Hepatocyte (in vitro differentiated cells): ENCODE measurements at regions not wholly inside any gene's neighbourhood (a gene's known extent, or its start where the extent isn't known, plus 50 kb on each side); places are given as distances from the start of the nearest gene placed in this dataset.

Source experiments
- EZH2 ChIP-seq: fragments of 200-600 bp; sonication (generic); IDR thresholded peaks from 2 replicates; pipeline ENCODE4 v1.6.1; 2016; ENCODE audit warnings: antibody characterized with exemption, mild to moderate bottlenecking, borderline replicate concordance
- EZH2phosphoT487 ChIP-seq: fragments of 200-600 bp; sonication (generic); IDR thresholded peaks from one replicate; pipeline ENCODE4 v1.6.1; 2018; ENCODE audit warnings: antibody characterized with exemption, mild to moderate bottlenecking, low read depth, moderate library complexity; ENCODE audit not compliant: unreplicated experiment, severe bottlenecking
- TF ChIP-seq, protein P1 (sequence below): fragments of 200-600 bp; sonication (generic); IDR thresholded peaks from 2 replicates; pipeline ENCODE4 v1.5.1; 2016; ENCODE audit warnings: antibody characterized with exemption, mild to moderate bottlenecking; ENCODE audit not compliant: poor library complexity

DNA sequence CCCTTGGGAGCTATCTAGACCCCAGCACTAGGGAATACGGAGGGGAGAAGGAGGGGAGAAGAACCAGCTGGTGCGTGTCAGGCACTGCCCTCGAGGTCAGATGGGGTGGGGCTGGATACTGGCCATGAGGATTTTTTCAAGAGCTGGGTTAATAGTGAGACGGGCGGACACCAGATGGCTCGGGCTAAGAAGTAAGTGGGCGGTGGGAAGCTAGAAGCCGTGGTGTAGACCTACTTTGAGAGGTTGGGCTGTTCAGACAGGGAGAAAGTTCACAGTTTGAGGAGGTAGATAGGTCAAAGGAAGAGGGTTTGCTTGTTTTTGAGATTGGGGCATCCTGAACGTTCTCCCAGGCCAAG lies 303.8 kb downstream of the SEC14L1 start:
- TF ChIP-seq, protein P1, sequence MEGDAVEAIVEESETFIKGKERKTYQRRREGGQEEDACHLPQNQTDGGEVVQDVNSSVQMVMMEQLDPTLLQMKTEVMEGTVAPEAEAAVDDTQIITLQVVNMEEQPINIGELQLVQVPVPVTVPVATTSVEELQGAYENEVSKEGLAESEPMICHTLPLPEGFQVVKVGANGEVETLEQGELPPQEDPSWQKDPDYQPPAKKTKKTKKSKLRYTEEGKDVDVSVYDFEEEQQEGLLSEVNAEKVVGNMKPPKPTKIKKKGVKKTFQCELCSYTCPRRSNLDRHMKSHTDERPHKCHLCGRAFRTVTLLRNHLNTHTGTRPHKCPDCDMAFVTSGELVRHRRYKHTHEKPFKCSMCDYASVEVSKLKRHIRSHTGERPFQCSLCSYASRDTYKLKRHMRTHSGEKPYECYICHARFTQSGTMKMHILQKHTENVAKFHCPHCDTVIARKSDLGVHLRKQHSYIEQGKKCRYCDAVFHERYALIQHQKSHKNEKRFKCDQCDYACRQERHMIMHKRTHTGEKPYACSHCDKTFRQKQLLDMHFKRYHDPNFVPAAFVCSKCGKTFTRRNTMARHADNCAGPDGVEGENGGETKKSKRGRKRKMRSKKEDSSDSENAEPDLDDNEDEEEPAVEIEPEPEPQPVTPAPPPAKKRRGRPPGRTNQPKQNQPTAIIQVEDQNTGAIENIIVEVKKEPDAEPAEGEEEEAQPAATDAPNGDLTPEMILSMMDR = no peak
- TF ChIP-seq EZH2 (no peak), EZH2phosphoT487 (no peak)
